ENCODE measurements at regions not wholly inside any gene's neighbourhood (a gene's known extent, or its start where the extent isn't known, plus 50 kb on each side); places are given as distances from the start of the nearest gene placed in this dataset.

GRCh38 chr9:107856633-107857032 is 367.1 kb upstream of the KLF4 start:
- Histone ChIP-seq H3K4me3 (ENCODE audit: insufficient read depth, low read depth, low read length) (no peak overlapping the region), H4K20me1 (ENCODE audit: insufficient read depth, low read length) (no peaks in the 10 kb centered on the region), H3K23ac (ENCODE audit: low read depth, low read length) (no peak overlapping the region), H2AK5ac (ENCODE audit: low read depth, low read length) (no peak overlapping the region), H2BK120ac (ENCODE audit: low read depth, low read length) (no peak overlapping the region), H2BK15ac (ENCODE audit: low read depth, low read length) (no peak overlapping the region), H3K9me3 (ENCODE audit: control insufficient read depth, insufficient read depth, low read length) (peaks cover 5% of the 10 kb centered on the region), H2AK9ac (replicated peaks; ENCODE audit: low read depth, low read length, poor library complexity) (no peak overlapping the region), H3K56ac (ENCODE audit: extremely low read depth, insufficient read depth, low read length) (no peak overlapping the region), H4K8ac (ENCODE audit: low read depth in 2 of 2, low read length in 2 of 2) (no peak overlapping the region), H3K9me1 (ENCODE audit: insufficient read depth, low read length) (no peaks in the 10 kb centered on the region), H3K4me1 (ENCODE audit: control insufficient read depth, insufficient read depth, low read length) (no peaks in the 10 kb centered on the region), H3K14ac (replicated peaks; ENCODE audit: low read depth, low read length) (no peak overlapping the region), H3K4me2 (ENCODE audit: low read depth, low read length) (no peak overlapping the region), H3K4ac (ENCODE audit: low read depth, low read length) (no peak overlapping the region), H2AFZ (replicated peaks; ENCODE audit: low read length, poor library complexity) (peak overlapping the region; percentile 52), H3K36me3 (ENCODE audit: control insufficient read depth, insufficient read depth, low read length) (no peaks in the 10 kb centered on the region), H3K27me3 (ENCODE audit: control insufficient read depth, insufficient read depth, low read length) (no peaks in the 10 kb centered on the region; the same call in 1 of the 2 replicates), H2BK20ac (ENCODE audit: low read depth, low read length) (no peak overlapping the region), H3K79me1 (ENCODE audit: low read depth in 1 of 2, low read length in 2 of 2) (no peaks in the 10 kb centered on the region), H3K18ac (ENCODE audit: low read depth, low read length) (no peak overlapping the region), H3K27ac (ENCODE audit: insufficient read depth, low read length) (no peak overlapping the region), H4K91ac (ENCODE audit: insufficient read depth, low read depth, low read length) (no peak overlapping the region), H4K5ac (ENCODE audit: low read depth, low read length) (no peak overlapping the region), H3K9ac (ENCODE audit: low read depth, low read length) (no peak overlapping the region), H2BK5ac (ENCODE audit: low read depth, low read length, poor library complexity, severe bottlenecking) (no peak overlapping the region)
- BruUV-seq (replicated peaks), result no TSS peak
- ChIA-PET CTCF (no interaction called here), POLR2A (ENCODE audit: unreplicated experiment) (no interaction called here)
- ATAC-seq (ENCODE audit: low read depth), result no peak
- intact Hi-C loops (cut with micrococcal nuclease) (no loop called here), in situ Hi-C loops (cut with MboI; ENCODE audit: low sequenced_read_pairs) (no loop called here), dilution Hi-C loops (cut with HindIII; ENCODE audit: low sequenced_read_pairs, unreplicated experiment) (no loop called here)
- no peak for TF ChIP-seq RCOR1 (IDR thresholded peaks at IDR 0.05; ENCODE audit: insufficient replicate concordance, low read length)
- no peak for TF ChIP-seq POLR2A (IDR thresholded peaks at IDR 0.05; ENCODE audit: low read depth, low read length)
- TF ChIP-seq FOS (IDR thresholded peaks at IDR 0.05; ENCODE audit: low read depth, low read length), result no peak
- TF ChIP-seq CEBPB (IDR thresholded peaks at IDR 0.05; ENCODE audit: low read depth, low read length), result no peak
- no peak for TF ChIP-seq RFX5 (IDR thresholded peaks at IDR 0.05; ENCODE audit: low read depth, low read length)
- no peak for TF ChIP-seq USF2 (IDR thresholded peaks at IDR 0.05; ENCODE audit: low read depth, low read length)
- TF ChIP-seq SMC3 (IDR thresholded peaks at IDR 0.05; ENCODE audit: low read depth, low read length), result no peak
- TF ChIP-seq MAZ (IDR thresholded peaks at IDR 0.05; ENCODE audit: borderline replicate concordance, low read depth, low read length), result no peak
- no peak for TF ChIP-seq CTCF (conservative IDR thresholded peaks at IDR 0.05; ENCODE audit: low read depth, low read length)
- no peak for TF ChIP-seq CHD1 (IDR thresholded peaks at IDR 0.05; ENCODE audit: low read depth, low read length)
- no peak for TF ChIP-seq MXI1 (IDR thresholded peaks at IDR 0.05; ENCODE audit: borderline replicate concordance, low read depth, low read length)
- no peak for DNase-seq
- no CpG with 5 or more reads among the region's 2 CpGs for WGBS, 2 experiments (ENCODE audit: extremely low coverage in 2 of 2, insufficient read length in 1 of 2)
